NCI-H1105 (cell line): ENCODE measurements at regions not wholly inside any gene's neighbourhood (a gene's known extent, or its start where the extent isn't known, plus 50 kb on each side); places are given as distances from the start of the nearest gene placed in this dataset.

Experiments
- DNase-seq: peaks from one replicate; lab custom pipeline; 2025; lab: John Stamatoyannopoulos, UW

DNA sequence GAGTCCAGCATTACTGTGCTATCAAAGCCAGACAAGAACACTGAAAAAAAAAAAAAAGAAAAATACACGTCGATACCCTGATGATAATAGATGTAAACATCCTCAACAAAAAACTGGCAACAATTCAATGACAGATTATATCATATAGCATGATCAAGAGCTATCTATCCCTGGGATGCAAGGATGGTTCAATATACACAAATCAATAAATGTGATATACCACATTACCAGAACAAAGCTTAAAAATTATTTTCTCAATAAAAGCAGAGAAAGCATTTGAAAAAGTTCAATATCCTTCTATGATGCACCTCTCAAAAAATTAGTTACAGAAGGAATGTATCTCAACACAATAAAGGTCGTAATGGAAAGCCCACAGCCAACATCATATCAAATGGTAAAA lies 332.8 kb upstream of the MMADHC start:
- DNase-seq, result no peak

DNA sequence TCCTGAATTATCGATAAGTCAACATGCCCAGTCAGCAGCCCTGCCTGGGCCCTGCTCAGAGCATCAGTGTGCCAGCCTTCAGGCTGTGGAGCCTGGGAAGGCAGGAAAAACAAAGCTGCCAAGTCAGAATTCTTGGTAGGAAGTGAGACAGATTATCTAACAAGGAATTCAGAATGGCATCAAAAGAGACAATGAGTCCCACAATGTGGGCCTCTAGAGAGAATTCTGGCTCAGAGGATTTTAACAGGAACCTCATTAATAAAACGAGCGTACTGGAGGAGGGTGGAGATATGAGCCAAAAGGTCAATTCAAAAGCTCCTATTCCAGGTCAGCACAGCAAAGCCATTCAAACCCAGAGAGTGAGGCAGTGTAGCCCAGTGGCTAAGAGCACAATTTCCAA lies 327.6 kb upstream of the MMADHC start:
- no peak for DNase-seq

DNA sequence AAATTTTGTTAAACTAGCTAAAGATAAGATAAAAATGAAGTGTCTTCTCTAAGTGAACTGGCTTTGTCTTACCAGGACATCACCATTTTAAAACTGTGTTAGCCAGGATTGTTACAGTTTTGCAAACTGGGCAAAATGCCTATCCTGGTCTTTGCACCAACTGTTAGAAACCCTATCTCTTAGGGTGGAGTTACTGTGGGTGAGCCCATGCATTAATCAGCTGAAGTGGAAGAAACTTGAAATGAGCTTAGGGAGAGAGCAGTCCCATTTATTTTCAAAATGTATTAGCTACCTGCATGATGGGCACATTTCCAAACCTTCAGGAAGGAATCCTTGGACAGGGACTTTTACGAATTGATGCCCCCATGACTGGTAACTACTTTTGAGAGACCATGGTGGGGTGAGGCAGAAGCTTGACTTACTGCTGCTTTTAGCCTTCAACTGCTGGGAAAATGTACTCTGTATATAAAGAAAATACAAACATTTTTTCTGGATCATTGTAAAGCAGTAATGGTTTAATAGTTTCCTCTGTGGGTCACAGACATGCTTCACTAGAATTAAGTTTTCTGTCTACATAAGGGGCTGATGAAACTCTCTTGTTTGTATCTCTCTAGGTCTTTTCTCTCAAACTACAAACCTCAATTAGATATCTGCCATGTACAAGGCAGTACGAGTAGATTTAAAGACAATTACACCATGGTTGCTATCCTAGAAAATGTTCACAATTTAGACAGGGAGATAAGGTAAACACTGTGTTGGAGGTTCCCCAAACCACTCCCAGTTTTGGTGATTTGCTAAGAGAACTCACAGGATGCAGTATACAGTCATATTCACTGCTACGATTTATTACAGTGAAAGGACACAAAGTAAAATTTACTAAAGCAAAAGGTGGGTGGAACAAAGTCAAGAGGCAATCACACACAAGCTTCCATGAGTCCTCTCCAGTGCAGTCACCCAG lies 321.4 kb upstream of the MMADHC start:
- DNase-seq, result peak; percentile 11

DNA sequence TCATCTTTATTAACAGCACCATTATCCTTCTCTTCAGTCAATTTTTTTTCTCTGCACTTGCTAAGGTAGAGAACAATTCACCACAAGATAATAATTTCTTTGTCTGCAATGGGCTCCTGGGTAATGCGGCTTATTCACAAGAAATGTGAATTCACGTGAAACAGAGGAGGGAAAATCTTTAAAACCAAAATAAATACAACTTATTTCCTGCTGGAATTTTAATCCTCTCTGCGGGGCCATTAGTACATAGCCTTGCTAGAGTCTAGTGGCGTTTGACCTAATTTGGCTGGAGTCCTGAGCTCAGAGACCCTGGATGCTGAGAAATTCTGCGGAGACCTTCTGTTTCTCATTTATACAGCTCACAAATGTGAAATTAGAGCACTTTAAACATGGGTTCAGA lies 319.3 kb upstream of the MMADHC start:
- DNase-seq, result no peak

DNA sequence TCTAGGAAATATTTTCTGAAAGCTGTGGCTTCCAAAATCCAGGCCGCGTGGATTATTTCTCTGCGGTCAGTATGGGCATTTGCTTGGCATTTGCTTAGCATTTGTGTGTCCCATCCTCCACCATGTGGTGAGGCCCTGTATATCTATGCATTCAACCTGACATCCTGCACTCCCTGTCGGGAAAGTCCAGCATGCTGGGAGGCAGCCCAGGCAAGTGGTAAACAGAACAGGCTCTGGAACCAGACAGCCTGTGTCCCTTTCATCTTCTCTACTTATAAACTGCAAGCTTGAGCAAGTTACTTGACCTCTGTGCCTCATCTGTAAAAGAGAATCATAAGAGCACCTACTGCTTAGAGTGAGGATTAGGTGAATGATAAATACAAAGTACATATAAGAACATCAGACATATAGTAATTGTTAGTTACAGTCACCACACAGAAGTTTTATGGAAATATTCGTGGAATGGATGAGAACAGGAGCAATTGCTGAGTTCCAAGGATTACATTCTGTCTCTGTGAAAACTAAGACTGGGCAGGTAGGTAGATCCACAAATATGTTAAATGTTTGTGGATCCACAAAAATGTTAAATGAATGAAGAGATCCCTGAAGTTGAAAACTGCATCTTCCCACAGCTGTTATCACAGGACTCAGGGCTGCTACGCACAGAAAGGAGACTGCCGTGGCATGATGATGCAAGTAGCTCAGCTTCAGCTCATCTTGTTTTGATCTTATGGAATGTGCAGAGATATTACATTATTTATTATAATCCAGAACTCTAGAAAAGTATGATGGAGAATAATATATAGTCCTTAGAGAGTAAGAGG lies 317.0 kb upstream of the MMADHC start:
- DNase-seq, result no peak

DNA sequence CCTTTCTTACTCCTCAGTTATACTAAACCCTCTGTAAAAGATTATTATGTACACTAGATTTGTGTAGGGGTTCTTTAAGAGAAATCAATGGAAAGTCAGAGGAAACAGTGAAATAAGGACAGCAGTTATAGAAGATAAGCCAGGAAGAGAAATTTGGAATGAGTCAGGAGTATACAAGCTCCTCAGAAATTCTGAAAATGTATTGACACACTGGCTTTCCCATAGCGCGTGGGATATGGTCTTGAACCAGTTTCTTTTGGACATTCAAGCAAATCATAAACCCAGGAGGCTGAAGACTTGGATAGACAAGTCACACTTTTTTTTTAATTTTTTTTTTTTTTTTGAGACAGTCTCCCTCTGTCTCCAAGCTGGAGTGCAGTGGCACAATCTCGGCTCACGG lies 316.1 kb upstream of the MMADHC start:
- DNase-seq, result no peak

DNA sequence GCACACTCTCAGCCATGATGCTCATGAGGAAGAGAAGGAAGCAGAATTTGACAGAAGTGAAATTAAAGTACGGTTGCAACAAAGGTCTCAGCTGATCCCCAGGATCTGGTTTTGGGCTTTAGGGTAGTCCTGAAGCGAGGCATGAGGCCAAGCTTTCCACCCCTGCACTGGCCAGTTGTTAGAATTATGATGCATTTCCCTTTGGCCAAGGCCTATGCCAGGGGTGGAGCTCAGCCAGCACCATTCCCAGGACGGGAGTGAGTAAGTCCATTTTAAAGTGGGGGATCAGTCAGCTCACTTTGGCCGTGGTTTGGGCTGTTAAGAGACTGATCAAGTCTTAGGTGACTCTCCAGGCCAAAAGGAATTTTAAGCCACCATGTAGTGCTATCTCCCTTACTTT lies 314.5 kb upstream of the MMADHC start:
- DNase-seq, result no peak

DNA sequence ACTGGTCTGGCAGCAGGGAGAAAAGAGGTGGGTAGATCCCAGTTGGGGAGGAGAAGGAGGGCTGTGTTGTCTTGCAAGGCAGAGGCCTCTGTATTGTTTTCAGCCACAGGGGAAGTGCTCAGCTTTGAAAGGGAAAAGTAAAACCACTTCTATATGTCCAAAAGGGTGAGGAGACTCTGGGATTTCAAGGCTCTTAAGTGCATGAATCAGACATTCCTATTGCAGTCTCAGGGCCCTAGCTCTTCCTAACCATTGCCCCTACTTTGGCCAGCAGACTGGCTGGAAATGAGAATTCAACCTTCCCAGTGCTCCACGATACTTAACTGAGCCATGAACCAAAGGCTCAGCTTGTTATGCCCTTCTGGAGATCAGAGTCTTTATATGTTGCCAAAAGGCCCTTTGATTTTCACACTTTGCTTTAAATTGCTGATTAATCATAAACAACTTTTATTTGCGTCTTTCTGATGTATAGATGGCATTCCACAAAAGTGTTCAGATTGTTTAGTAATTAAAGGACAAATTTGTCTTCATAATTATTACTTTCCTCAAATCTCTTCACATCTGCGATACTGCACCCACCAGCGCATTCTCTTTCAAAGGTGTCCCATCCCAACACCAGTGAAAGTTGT lies 313.8 kb upstream of the MMADHC start:
- no peak for DNase-seq

DNA sequence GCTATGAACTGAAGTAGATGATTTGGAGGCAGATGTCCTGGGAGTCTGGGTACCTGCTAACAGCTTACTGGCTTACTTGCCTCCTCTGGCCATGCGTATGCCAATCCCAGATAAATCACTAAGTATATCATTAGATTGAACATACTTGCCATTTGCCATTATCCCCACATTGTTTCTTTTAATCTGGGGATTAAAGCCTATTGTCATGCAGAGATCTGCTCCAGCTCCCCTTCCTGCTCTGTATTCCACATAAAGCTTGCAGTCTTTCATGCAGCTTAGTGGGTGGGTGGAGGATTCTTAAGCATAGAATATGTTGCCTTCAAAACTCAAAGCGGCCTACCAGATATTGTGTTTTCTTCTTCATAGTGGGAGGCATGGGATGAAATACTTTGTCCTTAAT lies 311.8 kb upstream of the MMADHC start:
- no peak for DNase-seq

DNA sequence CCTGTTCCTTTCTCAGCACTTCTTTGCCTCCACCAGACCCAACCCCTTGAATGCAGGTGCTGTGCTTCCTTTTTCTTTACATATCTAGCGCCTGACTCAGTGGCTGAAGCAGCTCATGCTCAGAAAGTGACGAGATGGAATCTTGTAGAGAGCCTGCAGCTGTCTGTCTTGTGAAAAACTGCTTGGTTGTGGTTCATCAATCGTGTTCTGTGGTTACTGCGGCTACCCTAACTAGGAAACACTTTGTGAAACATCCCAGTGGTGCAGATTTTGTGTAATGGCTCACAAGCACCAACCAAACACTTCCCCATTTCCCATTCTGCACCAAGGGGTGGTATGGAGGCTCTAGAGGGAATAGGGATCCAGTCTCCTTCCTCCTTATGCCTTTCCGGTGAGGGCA lies 307.2 kb upstream of the MMADHC start:
- DNase-seq, result no peak

DNA sequence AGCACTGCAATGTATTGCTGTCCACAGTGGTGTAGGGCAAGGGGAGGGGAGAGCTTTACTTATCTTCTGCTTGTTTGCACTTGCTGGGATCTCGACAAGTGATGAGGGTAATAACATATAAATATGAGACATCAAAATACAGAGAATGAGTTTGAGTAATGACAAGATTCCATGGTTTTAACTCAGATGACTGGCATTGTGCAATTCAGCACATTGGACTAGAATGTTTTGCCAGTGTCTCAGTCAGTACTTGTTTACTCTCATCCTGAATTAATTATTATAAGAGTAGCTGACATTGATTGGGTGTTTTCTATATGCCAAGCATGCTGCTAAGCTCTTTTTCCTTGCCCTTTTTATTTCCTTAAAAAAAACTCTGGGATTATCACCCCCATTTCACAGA lies 306.7 kb upstream of the MMADHC start:
- DNase-seq, result no peak

DNA sequence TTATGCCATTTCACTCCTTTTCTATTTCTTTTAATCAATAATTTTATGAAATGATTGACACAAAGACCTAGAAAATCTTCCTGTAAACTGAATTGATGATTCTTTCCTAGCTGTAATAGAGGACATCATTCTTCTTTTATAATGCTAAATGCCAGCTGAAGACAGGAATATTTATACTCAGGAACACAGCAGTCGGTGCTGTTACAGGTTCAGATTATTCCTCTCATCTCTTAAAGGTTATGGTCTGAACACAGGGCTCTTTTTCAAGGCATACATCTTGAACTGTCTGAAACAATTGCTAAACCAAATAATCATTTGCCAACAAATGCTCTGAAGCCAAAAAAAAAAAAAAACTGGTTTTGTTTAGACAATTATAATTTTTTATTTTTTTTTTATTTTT lies 305.0 kb upstream of the MMADHC start:
- no peak for DNase-seq

DNA sequence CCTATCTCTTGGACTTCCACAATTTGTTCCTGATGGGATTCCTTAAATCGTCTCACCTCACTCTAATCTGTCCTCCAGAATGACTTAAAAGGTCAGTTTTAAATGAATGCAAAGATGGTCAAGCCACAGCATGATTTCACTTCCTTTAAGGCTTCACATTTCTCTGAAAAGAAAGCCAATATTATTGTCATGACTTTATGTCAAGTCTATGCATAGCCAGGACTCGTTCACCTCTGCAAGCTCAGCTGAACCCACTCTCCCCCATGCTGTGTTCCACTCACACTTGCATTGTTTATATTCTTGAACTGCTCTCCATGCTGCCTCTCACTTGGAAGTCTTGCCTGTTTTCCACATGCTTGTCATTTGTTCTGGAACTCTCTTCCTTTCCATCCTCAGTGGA lies 298.4 kb upstream of the MMADHC start:
- DNase-seq, result no peak

DNA sequence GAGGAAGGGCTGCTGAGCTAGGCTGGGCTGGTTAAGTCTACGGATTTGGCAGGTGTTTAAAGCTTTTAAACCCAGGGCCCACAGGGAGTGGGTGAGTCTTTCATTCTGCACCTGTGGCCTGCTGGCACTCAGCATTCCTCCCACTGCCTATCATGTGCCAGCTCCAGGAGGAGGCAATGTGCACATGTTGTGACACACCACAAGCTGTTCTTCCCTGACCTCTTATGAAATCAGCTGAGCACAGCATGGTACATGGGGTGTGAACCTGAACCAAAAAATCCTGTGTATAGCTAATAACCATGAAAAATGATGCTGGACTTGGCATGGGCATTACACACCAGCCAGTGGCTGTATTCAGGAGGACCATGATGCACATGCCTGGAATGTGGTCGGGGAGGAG lies 297.9 kb upstream of the MMADHC start:
- peak; percentile 81 for DNase-seq

DNA sequence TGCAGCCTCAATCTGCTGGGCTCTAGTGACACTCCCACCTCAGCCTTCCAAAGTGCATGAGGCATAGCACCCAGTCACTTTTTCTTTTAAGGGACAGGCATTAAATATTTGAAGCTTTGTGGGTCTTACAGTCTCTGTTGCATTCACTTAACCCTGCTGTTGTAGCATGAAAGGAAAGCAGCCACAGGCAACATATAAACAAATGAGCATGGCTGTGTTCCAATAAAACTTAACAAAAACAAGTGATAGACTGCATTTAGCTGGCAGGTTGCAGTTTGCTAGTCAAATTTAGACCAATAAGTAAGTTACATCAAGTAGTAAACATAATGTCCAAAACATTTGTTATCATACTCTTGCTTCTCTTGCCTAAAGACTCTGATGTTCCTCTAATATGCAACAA lies 297.3 kb upstream of the MMADHC start:
- DNase-seq, result no peak

DNA sequence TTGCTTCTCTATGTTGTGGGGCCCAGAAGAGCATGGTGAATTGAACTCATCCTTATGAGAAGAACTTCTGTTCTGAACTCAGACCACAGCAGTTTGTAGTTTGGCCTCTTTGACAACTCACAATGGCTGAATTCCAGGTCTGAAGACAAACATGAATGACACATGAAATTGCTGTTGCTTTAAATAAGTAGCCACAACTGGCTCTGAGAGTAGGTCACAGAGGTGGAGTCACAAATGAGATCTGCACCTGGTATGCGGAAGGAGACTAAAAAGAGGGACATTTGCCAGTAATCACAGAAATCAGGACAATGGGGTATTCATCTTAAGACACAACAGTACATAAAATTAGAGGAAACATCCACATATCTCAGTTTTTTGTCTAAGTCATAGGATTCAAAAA lies 290.3 kb upstream of the MMADHC start:
- DNase-seq, result no peak

DNA sequence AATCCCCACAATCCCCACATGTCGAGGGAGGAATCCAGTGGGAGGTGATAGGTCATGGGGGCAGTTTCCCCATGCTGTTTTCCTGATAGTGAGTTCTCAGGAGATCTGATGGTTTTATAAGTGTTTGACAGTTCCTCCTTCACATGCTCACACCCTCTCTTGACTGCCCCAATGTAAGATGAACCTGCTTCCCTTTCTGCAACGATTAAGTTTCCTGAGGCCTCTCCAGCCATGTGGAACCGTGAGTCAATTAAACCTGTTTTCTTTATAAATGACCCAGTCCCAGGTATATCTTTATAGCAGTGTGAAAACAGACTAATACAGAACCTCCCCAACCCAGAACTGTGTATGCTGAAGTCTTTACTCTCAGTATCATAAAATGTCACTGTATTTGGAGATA lies 289.5 kb upstream of the MMADHC start:
- no peak for DNase-seq

DNA sequence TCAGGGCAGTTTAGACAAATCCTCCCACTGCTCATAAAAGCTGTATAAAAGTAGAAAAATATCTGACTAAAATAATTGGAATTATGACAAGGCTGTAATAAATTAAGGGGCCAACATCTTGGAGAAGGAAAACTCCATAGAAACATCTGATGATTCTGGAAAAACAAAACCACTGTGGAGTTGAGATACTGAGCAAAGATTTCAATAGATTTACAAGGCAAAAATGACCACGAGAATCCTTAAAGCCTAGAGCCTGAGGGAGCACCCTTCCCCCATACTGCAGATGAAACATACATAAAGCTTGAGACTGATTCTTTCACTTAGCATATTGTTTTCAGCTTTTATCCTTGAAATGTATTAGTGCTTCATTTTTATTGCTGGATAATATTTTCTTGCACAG lies 286.4 kb upstream of the MMADHC start:
- no peak for DNase-seq

DNA sequence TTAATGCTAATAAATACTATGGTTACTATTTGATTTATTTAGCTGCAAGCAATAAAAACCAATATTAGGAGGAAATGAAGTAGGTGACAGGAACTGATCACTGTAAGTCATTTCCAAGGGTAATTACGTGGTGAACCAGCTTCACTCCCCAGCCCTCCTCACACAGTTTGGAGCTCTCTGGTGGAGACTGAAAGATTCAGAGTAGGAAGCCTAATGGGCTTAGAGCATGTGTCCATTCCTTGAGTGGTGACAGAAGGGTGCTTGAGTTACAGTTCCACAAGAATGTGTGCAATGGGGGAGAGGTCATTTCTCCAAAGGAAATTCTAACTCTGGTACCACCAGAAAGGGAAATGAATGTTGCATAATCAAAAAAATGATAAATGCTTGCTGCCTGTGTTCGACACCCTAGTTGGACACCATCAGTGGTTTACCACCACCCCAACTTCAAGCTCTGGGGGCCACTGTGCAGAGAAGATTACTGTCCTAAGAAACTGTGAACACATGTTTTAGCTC lies 285.1 kb upstream of the MMADHC start:
- no peak for DNase-seq

DNA sequence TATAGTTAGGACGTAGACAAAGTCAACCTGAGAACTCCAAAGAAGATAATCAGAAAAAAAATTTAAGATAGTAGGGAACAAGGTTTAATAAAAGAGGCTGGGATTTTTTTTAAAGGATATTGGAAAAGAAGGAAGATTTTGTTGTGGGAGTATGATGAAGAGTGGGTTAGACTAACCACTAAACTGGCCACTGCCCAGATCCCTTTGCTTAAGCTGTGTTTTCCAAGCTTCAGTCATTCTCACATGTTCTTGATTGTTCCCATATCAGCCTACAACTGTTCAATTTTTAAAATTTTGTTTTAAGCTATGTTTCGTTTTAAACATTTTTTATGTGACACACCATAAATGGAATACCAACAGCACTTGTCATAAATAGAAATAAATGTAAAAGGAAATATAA lies 284.5 kb upstream of the MMADHC start:
- DNase-seq, result no peak

DNA sequence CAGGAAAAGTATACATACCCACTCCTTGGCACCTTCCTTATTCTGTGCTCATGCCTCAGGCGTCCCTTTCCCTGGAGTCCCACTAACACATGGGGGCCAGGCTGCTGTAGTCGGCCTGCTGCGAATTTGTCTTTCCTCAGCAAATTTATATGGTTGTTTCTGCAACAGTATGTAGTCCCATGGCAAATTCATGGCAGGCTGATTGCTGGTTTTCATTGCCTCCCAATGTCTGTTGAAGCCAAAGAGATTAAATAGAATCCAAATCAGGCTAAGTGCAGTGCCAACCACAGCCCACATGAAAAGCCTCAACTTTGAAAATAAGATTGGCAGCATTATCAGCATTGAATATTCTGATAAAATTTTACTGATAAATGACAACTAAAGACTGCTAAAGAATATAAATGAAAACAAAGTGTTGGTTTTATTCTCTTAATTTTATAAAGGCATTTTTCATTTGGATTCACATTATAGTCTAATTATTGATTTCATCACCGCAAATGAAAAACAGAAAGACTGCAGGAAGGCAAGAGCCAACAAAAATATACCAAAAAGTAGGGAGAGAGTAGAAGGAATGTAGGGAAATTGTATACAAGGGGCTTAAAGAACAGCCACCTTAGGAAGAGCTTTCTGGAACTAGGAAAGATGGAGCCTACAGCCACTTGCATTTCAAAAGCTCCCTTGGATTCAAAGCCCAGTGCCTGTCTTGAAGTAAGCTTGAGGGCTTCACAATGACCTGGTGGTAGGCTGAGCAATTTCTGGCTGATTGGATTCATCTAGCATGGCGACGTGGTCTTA lies 283.7 kb upstream of the MMADHC start:
- DNase-seq, result no peak

DNA sequence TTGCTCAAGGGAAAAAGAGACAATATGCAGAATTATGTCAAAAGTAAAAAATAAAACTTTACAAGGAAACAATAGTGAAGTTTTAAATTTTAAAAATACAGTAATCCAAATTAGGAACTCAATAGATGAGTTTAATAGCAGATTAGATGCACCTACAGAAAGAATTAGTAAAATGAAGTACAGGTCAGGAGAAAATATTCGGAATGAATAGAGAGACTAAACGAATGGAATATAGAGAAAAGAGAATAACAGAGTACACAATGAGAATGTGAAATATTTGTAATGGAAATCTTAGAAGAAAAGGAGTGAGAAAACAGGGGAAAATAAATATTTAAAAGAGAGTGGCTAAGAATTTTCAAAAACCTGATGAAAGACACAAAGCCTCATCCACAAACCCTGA lies 275.7 kb upstream of the MMADHC start:
- no peak for DNase-seq
